ENCODE measurements at regions not wholly inside any gene's neighbourhood (a gene's known extent, or its start where the extent isn't known, plus 50 kb on each side); places are given as distances from the start of the nearest gene placed in this dataset.

GRCh38 chr4:175450446-175450845 is 361.6 kb downstream of the GPM6A start:
- ATAC-seq = no peak
- TF ChIP-seq TCF4 (CRISPR knock-in tag; IDR thresholded peaks at IDR 0.05; ENCODE audit: borderline replicate concordance) (no peak), BACH2 (CRISPR knock-in tag; IDR thresholded peaks at IDR 0.05; ENCODE audit: borderline replicate concordance) (no peak), CREB5 (CRISPR knock-in tag; IDR thresholded peaks at IDR 0.05; ENCODE audit: low read depth) (no peak), PPARA (CRISPR knock-in tag; IDR thresholded peaks at IDR 0.05; ENCODE audit: borderline replicate concordance) (no peak), ZFP3 (CRISPR knock-in tag; IDR thresholded peaks at IDR 0.05) (no peak), GLIS3 (CRISPR knock-in tag; IDR thresholded peaks at IDR 0.05) (no peak), ESRRG (CRISPR knock-in tag; IDR thresholded peaks at IDR 0.05) (no peak), ARNTL (CRISPR knock-in tag; IDR thresholded peaks at IDR 0.05; ENCODE audit: borderline replicate concordance, low read depth) (no peak), POU6F1 (CRISPR knock-in tag; IDR thresholded peaks at IDR 0.05; ENCODE audit: borderline replicate concordance, low read depth) (no peak), ZFP30 (CRISPR knock-in tag; IDR thresholded peaks at IDR 0.05) (no peak), OSR1 (CRISPR knock-in tag; IDR thresholded peaks at IDR 0.05) (no peak), CSDC2 (CRISPR knock-in tag; IDR thresholded peaks at IDR 0.05) (no peak), ZNF8 (CRISPR knock-in tag; IDR thresholded peaks at IDR 0.05) (no peak), ISL1 (CRISPR knock-in tag; IDR thresholded peaks at IDR 0.05) (no peak), PATZ1 (CRISPR knock-in tag; IDR thresholded peaks at IDR 0.05; ENCODE audit: borderline replicate concordance) (no peak), RARB (CRISPR knock-in tag; IDR thresholded peaks at IDR 0.05) (no peak), ZNF565 (CRISPR knock-in tag; conservative IDR thresholded peaks at IDR 0.05; ENCODE audit: low read depth) (no peak)

GRCh38 chr4:175451238-175451965 is 360.7 kb downstream of the GPM6A start:
- ATAC-seq = no peak
- no peak for TF ChIP-seq POU6F1 (CRISPR knock-in tag; IDR thresholded peaks at IDR 0.05; ENCODE audit: borderline replicate concordance, low read depth)
- TF ChIP-seq ZFP3 (CRISPR knock-in tag; IDR thresholded peaks at IDR 0.05) = no peak
- TF ChIP-seq OSR1 (CRISPR knock-in tag; IDR thresholded peaks at IDR 0.05) = no peak
- TF ChIP-seq SNAI2 (CRISPR knock-in tag; IDR thresholded peaks at IDR 0.05) = no peak
- TF ChIP-seq ISL1 (CRISPR knock-in tag; IDR thresholded peaks at IDR 0.05) = no peak
- TF ChIP-seq TSHZ2 (CRISPR knock-in tag; IDR thresholded peaks at IDR 0.05) = no peak
- no peak for TF ChIP-seq CSRNP3 (CRISPR knock-in tag; IDR thresholded peaks at IDR 0.05)
- TF ChIP-seq TOX (CRISPR knock-in tag; IDR thresholded peaks at IDR 0.05; ENCODE audit: borderline replicate concordance) = no peak
- no peak for TF ChIP-seq ESRRG (CRISPR knock-in tag; IDR thresholded peaks at IDR 0.05)
- no peak for TF ChIP-seq ARNTL (CRISPR knock-in tag; IDR thresholded peaks at IDR 0.05; ENCODE audit: borderline replicate concordance, low read depth)
- no peak for TF ChIP-seq ZNF565 (CRISPR knock-in tag; conservative IDR thresholded peaks at IDR 0.05; ENCODE audit: low read depth)
- TF ChIP-seq BACH2 (CRISPR knock-in tag; IDR thresholded peaks at IDR 0.05; ENCODE audit: borderline replicate concordance) = no peak
- no peak for TF ChIP-seq ZNF70 (CRISPR knock-in tag; IDR thresholded peaks at IDR 0.05)
- TF ChIP-seq GLIS3 (CRISPR knock-in tag; IDR thresholded peaks at IDR 0.05) = no peak
- TF ChIP-seq CSDC2 (CRISPR knock-in tag; IDR thresholded peaks at IDR 0.05) = no peak
- TF ChIP-seq ZNF8 (CRISPR knock-in tag; IDR thresholded peaks at IDR 0.05) = no peak
- TF ChIP-seq PPARA (CRISPR knock-in tag; IDR thresholded peaks at IDR 0.05; ENCODE audit: borderline replicate concordance) = no peak
- no peak for TF ChIP-seq ZC3H10 (CRISPR knock-in tag; IDR thresholded peaks at IDR 0.05)
- no peak for TF ChIP-seq CREB5 (CRISPR knock-in tag; IDR thresholded peaks at IDR 0.05; ENCODE audit: low read depth)
